ENCODE measurements at regions not wholly inside any gene's neighbourhood (a gene's known extent, or its start where the extent isn't known, plus 50 kb on each side); places are given as distances from the start of the nearest gene placed in this dataset.
"Not testable (repeated sequence)": the region's sequence is repeated elsewhere in the genome, so short reads cannot be mapped to it uniquely, and the experiment has no call there.

- no peak for DNase-seq (ENCODE audit: low read depth, low spot score)
These were observed 663.4 kb downstream of the KHDRBS2 start for GRCh38 chr6:61622601-61623000.

GRCh38 chr6:61614119-61614518 is 671.9 kb downstream of the KHDRBS2 start:
- no peak for DNase-seq (ENCODE audit: low read depth, low spot score)

- DNase-seq (ENCODE audit: low read depth, low spot score), result peak; percentile 40
These were observed 679.5 kb downstream of the KHDRBS2 start for GRCh38 chr6:61606500-61606899.

- peak; percentile 15 for DNase-seq (ENCODE audit: low read depth, low spot score)
These were observed 680.2 kb downstream of the KHDRBS2 start for GRCh38 chr6:61605851-61606250.

GRCh38 chr6:61602171-61602570 is 683.9 kb downstream of the KHDRBS2 start:
- DNase-seq (ENCODE audit: low read depth, low spot score), result not testable (repeated sequence)

- DNase-seq (ENCODE audit: low read depth, low spot score), result no peak
These were observed 693.8 kb downstream of the KHDRBS2 start for GRCh38 chr6:61592238-61592637.

- no peak for DNase-seq (ENCODE audit: low read depth, low spot score)
These were observed 699.0 kb downstream of the KHDRBS2 start for GRCh38 chr6:61586934-61587537.

GRCh38 chr6:61585504-61585903 is 700.5 kb downstream of the KHDRBS2 start:
- no peak for DNase-seq (ENCODE audit: low read depth, low spot score)

- no peak for DNase-seq (ENCODE audit: low read depth, low spot score)
These were observed 723.9 kb downstream of the KHDRBS2 start for GRCh38 chr6:61562098-61562497.

GRCh38 chr6:61558796-61559195 is 727.2 kb downstream of the KHDRBS2 start:
- no peak for DNase-seq (ENCODE audit: low read depth, low spot score)

- no peak for DNase-seq (ENCODE audit: low read depth, low spot score)
These were observed 730.0 kb downstream of the KHDRBS2 start for GRCh38 chr6:61555993-61556392.

GRCh38 chr6:61538801-61539200 is 747.2 kb downstream of the KHDRBS2 start:
- DNase-seq (ENCODE audit: low read depth, low spot score), result no peak

- not testable (repeated sequence) for DNase-seq (ENCODE audit: low read depth, low spot score)
These were observed 753.3 kb downstream of the KHDRBS2 start for GRCh38 chr6:61532749-61533148.

Measured in iPS DF 19.7 (cell line).